NCI-H446 (cell line): ENCODE measurements at regions not wholly inside any gene's neighbourhood (a gene's known extent, or its start where the extent isn't known, plus 50 kb on each side); places are given as distances from the start of the nearest gene placed in this dataset.

Experiments used
- DNase-seq, 2 experiments: peaks; one replicate each; lab custom pipeline; 2025; lab: John Stamatoyannopoulos, UW

- DNase-seq: no peak
These were observed 70.2 kb upstream of the SLC4A11 start for GRCh38 chr20:3309226-3309625.

- no peak for DNase-seq
These were observed 68.7 kb upstream of the SLC4A11 start for GRCh38 chr20:3307725-3308124.

DNA sequence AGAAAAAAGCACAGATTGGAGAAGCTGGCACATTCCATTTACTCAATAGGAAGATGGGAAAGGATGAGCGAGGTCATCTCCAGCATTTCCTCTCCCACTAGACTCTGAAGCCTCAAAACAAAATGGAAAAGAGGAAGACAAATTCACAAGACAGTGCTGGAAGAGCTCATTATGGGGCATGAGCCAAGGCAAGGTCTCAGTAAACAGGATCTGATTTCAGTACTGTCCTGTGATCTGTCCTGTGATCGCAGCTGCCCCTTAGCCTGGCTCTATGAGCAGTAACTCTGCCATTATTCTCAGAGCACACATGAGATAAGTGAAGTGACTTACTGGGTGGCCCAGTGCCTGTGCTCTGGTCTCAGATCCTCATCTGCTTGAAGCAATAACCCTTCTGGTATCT is 68.1 kb upstream of the SLC4A11 start:
- DNase-seq: no peak

DNA sequence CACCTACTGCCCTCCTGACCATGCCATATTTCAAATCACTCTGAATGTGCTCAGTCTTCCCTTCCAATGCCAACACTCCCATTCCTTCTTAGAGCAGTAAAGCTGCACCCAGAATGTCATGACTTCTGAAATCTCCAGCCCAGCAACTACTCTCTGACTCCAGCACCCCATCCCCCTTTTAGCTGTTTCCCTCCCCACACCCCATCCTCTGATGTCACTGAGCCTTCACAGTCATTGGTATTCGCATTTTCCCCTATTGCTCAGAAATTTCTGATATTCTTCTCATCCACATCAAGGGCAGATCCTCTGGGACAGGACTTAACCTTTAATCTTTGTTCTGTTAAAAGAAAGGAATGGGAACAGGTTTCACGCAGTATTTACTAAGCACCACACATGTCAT is 67.1 kb upstream of the SLC4A11 start:
- DNase-seq: no peak

- no peak for DNase-seq
These were observed 65.5 kb upstream of the SLC4A11 start for GRCh38 chr20:3304456-3304855.

DNA sequence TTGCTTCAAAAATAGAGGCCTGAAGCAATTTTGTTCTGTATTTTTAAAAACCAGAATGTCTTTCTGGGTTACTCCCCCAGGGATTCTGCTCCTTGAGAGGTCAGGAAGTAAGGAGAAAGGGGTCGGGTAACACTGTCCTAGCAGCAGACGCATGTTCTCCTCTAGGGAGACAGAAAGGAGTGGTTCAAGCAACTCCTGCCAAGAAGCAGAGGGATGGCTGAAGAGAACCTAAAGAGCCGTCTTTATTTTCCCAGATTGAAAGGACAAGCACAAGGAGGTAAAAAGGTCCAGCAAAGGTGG is 58.0 kb upstream of the SLC4A11 start:
- no peak for DNase-seq

DNA sequence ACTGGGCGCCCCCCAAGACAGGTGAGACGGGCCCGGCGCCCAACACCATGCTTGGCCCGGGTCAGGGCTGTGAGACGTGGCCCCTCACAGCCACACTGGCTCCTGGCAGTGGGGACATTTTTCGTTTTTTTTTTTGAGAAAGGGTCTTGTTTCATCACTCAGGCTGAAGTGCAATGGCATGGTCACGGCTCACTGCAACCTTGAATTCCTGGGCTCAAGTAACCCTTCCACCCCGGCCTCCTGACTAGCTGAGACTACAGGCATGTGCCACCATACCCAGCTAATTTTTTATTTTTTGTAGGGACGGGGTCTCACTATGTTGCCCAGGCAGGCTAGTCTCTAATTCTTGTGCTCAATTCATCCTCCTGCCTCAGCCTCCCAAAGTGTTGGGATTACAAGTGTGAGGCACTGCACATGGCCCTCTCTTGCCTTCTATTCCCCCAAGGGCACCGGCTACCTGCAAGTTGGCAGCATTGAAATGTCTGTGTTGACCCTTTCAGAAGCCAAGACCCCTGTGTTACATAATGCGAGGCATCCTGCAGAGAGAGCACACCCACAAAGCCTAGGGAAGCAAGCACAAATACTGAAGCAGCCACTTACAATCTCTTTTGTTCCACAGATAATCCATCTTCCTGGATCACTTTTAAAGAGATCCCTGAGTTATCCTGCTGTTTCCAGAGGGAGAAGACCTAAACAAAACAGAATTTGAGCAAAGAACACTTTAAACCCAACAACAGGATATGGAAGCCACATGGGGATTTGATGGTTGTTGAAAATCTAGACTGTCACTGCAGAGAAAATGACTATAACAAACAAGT is 57.5 kb upstream of the SLC4A11 start:
- DNase-seq: no peak
